GM23338 (cell line): ENCODE measurements at regions not wholly inside any gene's neighbourhood (a gene's known extent, or its start where the extent isn't known, plus 50 kb on each side); places are given as distances from the start of the nearest gene placed in this dataset.

Experiments
- EZH2 ChIP-seq: fragments of 200-600 bp; sonication (generic); IDR thresholded peaks from one replicate; pipeline ENCODE4 v1.8.0; 2017; ENCODE audit warnings: antibody characterized with exemption, mild to moderate bottlenecking, low read depth; ENCODE audit not compliant: unreplicated experiment
- EZH2phosphoT487 ChIP-seq: fragments of 200-600 bp; sonication (generic); IDR thresholded peaks from one replicate; pipeline ENCODE4 v1.8.1; 2018; ENCODE audit warnings: antibody characterized with exemption; ENCODE audit not compliant: unreplicated experiment
- JUNB ChIP-seq: IDR thresholded peaks from one replicate; pipeline ENCODE4 v1.6.1; 2016; ENCODE audit warnings: antibody characterized with exemption; ENCODE audit not compliant: unreplicated experiment
- POLR2AphosphoS5 ChIP-seq: IDR thresholded peaks from 2 replicates; pipeline ENCODE4 v1.6.1; 2016; ENCODE audit warnings: antibody characterized with exemption, low read depth
- TF ChIP-seq, protein P1 (sequence below), 2 experiments: fragments of 200-600 bp in 1 of 2; sonication (generic) in 1 of 2; conservative IDR thresholded peaks; 2 replicates each; pipeline versions ENCODE4 v1.5.1 to v1.6.1; 2016 to 2017; ENCODE audit warnings: antibody characterized with exemption in 2 of 2, low read depth in 2 of 2, mild to moderate bottlenecking in 2 of 2, moderate library complexity in 1 of 2
- TF ChIP-seq, protein P2 (sequence below): IDR thresholded peaks from one replicate; pipeline ENCODE4 v1.6.1; 2018; ENCODE audit warnings: antibody characterized with exemption; ENCODE audit not compliant: unreplicated experiment

DNA sequence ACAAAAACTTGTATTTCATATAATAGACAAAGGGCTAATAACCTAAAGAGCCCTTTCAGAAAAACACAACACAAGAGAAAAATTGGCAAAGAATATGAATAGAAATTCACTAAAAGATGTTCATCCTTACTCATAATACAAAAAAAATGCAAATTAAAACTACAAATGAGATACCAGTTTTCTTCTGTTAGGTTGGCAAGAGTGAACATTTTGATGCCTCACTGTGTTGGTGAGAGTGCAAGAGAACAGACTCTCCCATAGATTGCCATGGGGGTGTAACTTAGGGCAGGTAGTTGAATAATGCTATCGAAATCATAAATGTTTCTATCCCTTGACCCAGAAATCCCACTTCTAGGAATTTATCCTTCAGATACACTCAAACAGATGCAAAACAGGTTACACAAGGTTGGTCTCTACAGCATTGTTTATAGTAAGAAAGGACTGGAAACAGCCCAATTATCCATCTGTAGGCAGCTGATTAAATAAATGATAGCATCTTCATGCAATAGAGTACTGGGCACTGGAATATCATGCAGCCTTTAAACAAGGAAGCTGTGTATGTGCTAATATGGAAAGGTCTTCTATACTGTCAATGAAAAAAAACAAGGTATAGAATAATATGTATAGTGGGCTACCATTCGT, 146.3 kb downstream of the TLE3 start:
- TF ChIP-seq, protein P1, sequence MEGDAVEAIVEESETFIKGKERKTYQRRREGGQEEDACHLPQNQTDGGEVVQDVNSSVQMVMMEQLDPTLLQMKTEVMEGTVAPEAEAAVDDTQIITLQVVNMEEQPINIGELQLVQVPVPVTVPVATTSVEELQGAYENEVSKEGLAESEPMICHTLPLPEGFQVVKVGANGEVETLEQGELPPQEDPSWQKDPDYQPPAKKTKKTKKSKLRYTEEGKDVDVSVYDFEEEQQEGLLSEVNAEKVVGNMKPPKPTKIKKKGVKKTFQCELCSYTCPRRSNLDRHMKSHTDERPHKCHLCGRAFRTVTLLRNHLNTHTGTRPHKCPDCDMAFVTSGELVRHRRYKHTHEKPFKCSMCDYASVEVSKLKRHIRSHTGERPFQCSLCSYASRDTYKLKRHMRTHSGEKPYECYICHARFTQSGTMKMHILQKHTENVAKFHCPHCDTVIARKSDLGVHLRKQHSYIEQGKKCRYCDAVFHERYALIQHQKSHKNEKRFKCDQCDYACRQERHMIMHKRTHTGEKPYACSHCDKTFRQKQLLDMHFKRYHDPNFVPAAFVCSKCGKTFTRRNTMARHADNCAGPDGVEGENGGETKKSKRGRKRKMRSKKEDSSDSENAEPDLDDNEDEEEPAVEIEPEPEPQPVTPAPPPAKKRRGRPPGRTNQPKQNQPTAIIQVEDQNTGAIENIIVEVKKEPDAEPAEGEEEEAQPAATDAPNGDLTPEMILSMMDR (conservative IDR thresholded peaks at IDR 0.05; ENCODE audit: low read depth in 2 of 2), result no peak
- no peak for TF ChIP-seq EZH2
- no peak for TF ChIP-seq EZH2phosphoT487
- TF ChIP-seq POLR2AphosphoS5, result no peak
- TF ChIP-seq, protein P2, sequence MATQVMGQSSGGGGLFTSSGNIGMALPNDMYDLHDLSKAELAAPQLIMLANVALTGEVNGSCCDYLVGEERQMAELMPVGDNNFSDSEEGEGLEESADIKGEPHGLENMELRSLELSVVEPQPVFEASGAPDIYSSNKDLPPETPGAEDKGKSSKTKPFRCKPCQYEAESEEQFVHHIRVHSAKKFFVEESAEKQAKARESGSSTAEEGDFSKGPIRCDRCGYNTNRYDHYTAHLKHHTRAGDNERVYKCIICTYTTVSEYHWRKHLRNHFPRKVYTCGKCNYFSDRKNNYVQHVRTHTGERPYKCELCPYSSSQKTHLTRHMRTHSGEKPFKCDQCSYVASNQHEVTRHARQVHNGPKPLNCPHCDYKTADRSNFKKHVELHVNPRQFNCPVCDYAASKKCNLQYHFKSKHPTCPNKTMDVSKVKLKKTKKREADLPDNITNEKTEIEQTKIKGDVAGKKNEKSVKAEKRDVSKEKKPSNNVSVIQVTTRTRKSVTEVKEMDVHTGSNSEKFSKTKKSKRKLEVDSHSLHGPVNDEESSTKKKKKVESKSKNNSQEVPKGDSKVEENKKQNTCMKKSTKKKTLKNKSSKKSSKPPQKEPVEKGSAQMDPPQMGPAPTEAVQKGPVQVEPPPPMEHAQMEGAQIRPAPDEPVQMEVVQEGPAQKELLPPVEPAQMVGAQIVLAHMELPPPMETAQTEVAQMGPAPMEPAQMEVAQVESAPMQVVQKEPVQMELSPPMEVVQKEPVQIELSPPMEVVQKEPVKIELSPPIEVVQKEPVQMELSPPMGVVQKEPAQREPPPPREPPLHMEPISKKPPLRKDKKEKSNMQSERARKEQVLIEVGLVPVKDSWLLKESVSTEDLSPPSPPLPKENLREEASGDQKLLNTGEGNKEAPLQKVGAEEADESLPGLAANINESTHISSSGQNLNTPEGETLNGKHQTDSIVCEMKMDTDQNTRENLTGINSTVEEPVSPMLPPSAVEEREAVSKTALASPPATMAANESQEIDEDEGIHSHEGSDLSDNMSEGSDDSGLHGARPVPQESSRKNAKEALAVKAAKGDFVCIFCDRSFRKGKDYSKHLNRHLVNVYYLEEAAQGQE, result no peak
- TF ChIP-seq JUNB, result no peak
